Sigmoid colon (tissue), 4 donors: ENCODE measurements at regions not wholly inside any gene's neighbourhood (a gene's known extent, or its start where the extent isn't known, plus 50 kb on each side); places are given as distances from the start of the nearest gene placed in this dataset.
"Not testable (repeated sequence)": the region's sequence is repeated elsewhere in the genome, so short reads cannot be mapped to it uniquely, and the experiment has no call there.

Experiments
- CTCF ChIP-seq, 4 experiments: fragments of 450-650 bp in 3 of 4; fragments of 200-600 bp in 1 of 4; IDR thresholded peaks; one replicate each; pipeline ENCODE4 v1.5.1; 2016 to 2019; ENCODE audit warnings: antibody characterized with exemption in 4 of 4, mild to moderate bottlenecking in 3 of 4, moderate library complexity in 2 of 4
- POLR2AphosphoS5 ChIP-seq, 4 donors: sonication (generic); formaldehyde crosslinking; IDR thresholded peaks; one replicate each; pipeline ENCODE4 v1.6.1; 2017; ENCODE audit warnings: antibody characterized with exemption in 4 of 4

- TF ChIP-seq CTCF, POLR2AphosphoS5 (IDR thresholded peaks at IDR 0.05): not testable (repeated sequence)
Observed at GRCh38 chr19:5241896-5242295, 98.7 kb downstream of the PTPRS start.
